ENCODE measurements at regions not wholly inside any gene's neighbourhood (a gene's known extent, or its start where the extent isn't known, plus 50 kb on each side); places are given as distances from the start of the nearest gene placed in this dataset.

- DNase-seq (ENCODE audit: insufficient read length) (peak; percentile 57), FAIRE-seq (peak; percentile 90)
- TF ChIP-seq POLR2AphosphoS5 (IDR thresholded peaks at IDR 0.05; ENCODE audit: low read depth, low read length) = no peak
- TF ChIP-seq TAF1 (IDR thresholded peaks at IDR 0.05; ENCODE audit: borderline replicate concordance, low read depth, low read length) = no peak
Measured at GRCh38 chr11:45371251-45372115, 85.3 kb upstream of the SYT13 start.

GRCh38 chr11:45369313-45369712, 83.2 kb upstream of the SYT13 start:
- TF ChIP-seq TAF1 (IDR thresholded peaks at IDR 0.05; ENCODE audit: borderline replicate concordance, low read depth, low read length) (no peak), POLR2A (IDR thresholded peaks at IDR 0.05; ENCODE audit: low read depth, low read length) (no peak), POLR2AphosphoS5 (IDR thresholded peaks at IDR 0.05; ENCODE audit: low read depth, low read length) (no peak)
- no peak for FAIRE-seq
- no peak for DNase-seq (ENCODE audit: insufficient read length)

GRCh38 chr11:45368697-45369096, 82.6 kb upstream of the SYT13 start:
- no peak for TF ChIP-seq TAF1 (IDR thresholded peaks at IDR 0.05; ENCODE audit: borderline replicate concordance, low read depth, low read length)
- no peak for TF ChIP-seq POLR2A (IDR thresholded peaks at IDR 0.05; ENCODE audit: low read depth, low read length)
- TF ChIP-seq POLR2AphosphoS5 (IDR thresholded peaks at IDR 0.05; ENCODE audit: low read depth, low read length) = no peak
- FAIRE-seq (no peak), DNase-seq (ENCODE audit: insufficient read length) (no peak)

GRCh38 chr11:45366619-45367190, 80.6 kb upstream of the SYT13 start:
- FAIRE-seq (no peak), DNase-seq (ENCODE audit: insufficient read length) (no peak)
- TF ChIP-seq POLR2A (IDR thresholded peaks at IDR 0.05; ENCODE audit: low read depth, low read length) = no peak
- no peak for TF ChIP-seq TAF1 (IDR thresholded peaks at IDR 0.05; ENCODE audit: borderline replicate concordance, low read depth, low read length)
- TF ChIP-seq POLR2AphosphoS5 (IDR thresholded peaks at IDR 0.05; ENCODE audit: low read depth, low read length) = no peak

- FAIRE-seq (no peak), DNase-seq (ENCODE audit: insufficient read length) (no peak)
- TF ChIP-seq POLR2AphosphoS5 (IDR thresholded peaks at IDR 0.05; ENCODE audit: low read depth, low read length) (no peak), TAF1 (IDR thresholded peaks at IDR 0.05; ENCODE audit: borderline replicate concordance, low read depth, low read length) (no peak), POLR2A (IDR thresholded peaks at IDR 0.05; ENCODE audit: low read depth, low read length) (no peak)
Measured at GRCh38 chr11:45365961-45366618, 79.9 kb upstream of the SYT13 start.

GRCh38 chr11:45362636-45363035, 76.5 kb upstream of the SYT13 start:
- DNase-seq (ENCODE audit: insufficient read length) = no peak
- TF ChIP-seq POLR2A (IDR thresholded peaks at IDR 0.05; ENCODE audit: low read depth, low read length) (no peak), POLR2AphosphoS5 (IDR thresholded peaks at IDR 0.05; ENCODE audit: low read depth, low read length) (no peak), TAF1 (IDR thresholded peaks at IDR 0.05; ENCODE audit: borderline replicate concordance, low read depth, low read length) (no peak)
- no peak for FAIRE-seq

- TF ChIP-seq TAF1 (IDR thresholded peaks at IDR 0.05; ENCODE audit: borderline replicate concordance, low read depth, low read length) (no peak), POLR2A (IDR thresholded peaks at IDR 0.05; ENCODE audit: low read depth, low read length) (no peak), POLR2AphosphoS5 (IDR thresholded peaks at IDR 0.05; ENCODE audit: low read depth, low read length) (no peak)
- DNase-seq (ENCODE audit: insufficient read length) (no peak), FAIRE-seq (no peak)
Measured at GRCh38 chr11:45361551-45361950, 75.4 kb upstream of the SYT13 start.

- TF ChIP-seq TAF1 (IDR thresholded peaks at IDR 0.05; ENCODE audit: borderline replicate concordance, low read depth, low read length) = no peak
- TF ChIP-seq POLR2AphosphoS5 (IDR thresholded peaks at IDR 0.05; ENCODE audit: low read depth, low read length) = no peak
- no peak for TF ChIP-seq POLR2A (IDR thresholded peaks at IDR 0.05; ENCODE audit: low read depth, low read length)
- no peak for FAIRE-seq
Measured at GRCh38 chr11:45355706-45356041, 69.5 kb upstream of the SYT13 start.

GRCh38 chr11:45354976-45355705, 69.0 kb upstream of the SYT13 start:
- DNase-seq (ENCODE audit: insufficient read length) = no peak
- peak; percentile 82 for FAIRE-seq
- TF ChIP-seq POLR2A (IDR thresholded peaks at IDR 0.05; ENCODE audit: low read depth, low read length) (no peak), TAF1 (IDR thresholded peaks at IDR 0.05; ENCODE audit: borderline replicate concordance, low read depth, low read length) (no peak), POLR2AphosphoS5 (IDR thresholded peaks at IDR 0.05; ENCODE audit: low read depth, low read length) (no peak)

More at GRCh38 chr11:45355706-45356041, 69.5 kb upstream of the SYT13 start:
- DNase-seq (ENCODE audit: insufficient read length) = no peak

GRCh38 chr11:45348729-45349128, 62.6 kb upstream of the SYT13 start:
- FAIRE-seq (no peak), DNase-seq (ENCODE audit: insufficient read length) (no peak)
- TF ChIP-seq TAF1 (IDR thresholded peaks at IDR 0.05; ENCODE audit: borderline replicate concordance, low read depth, low read length) (no peak), POLR2AphosphoS5 (IDR thresholded peaks at IDR 0.05; ENCODE audit: low read depth, low read length) (no peak)

- no peak for FAIRE-seq
- DNase-seq (ENCODE audit: insufficient read length) = no peak
- TF ChIP-seq TAF1 (IDR thresholded peaks at IDR 0.05; ENCODE audit: borderline replicate concordance, low read depth, low read length) (no peak), POLR2AphosphoS5 (IDR thresholded peaks at IDR 0.05; ENCODE audit: low read depth, low read length) (no peak), POLR2A (IDR thresholded peaks at IDR 0.05; ENCODE audit: low read depth, low read length) (no peak)
Measured at GRCh38 chr11:45347348-45348082, 61.4 kb upstream of the SYT13 start.

Measured in GM12892 (cell line).